ENCODE measurements at regions not wholly inside any gene's neighbourhood (a gene's known extent, or its start where the extent isn't known, plus 50 kb on each side); places are given as distances from the start of the nearest gene placed in this dataset.

- TF ChIP-seq, protein P1, sequence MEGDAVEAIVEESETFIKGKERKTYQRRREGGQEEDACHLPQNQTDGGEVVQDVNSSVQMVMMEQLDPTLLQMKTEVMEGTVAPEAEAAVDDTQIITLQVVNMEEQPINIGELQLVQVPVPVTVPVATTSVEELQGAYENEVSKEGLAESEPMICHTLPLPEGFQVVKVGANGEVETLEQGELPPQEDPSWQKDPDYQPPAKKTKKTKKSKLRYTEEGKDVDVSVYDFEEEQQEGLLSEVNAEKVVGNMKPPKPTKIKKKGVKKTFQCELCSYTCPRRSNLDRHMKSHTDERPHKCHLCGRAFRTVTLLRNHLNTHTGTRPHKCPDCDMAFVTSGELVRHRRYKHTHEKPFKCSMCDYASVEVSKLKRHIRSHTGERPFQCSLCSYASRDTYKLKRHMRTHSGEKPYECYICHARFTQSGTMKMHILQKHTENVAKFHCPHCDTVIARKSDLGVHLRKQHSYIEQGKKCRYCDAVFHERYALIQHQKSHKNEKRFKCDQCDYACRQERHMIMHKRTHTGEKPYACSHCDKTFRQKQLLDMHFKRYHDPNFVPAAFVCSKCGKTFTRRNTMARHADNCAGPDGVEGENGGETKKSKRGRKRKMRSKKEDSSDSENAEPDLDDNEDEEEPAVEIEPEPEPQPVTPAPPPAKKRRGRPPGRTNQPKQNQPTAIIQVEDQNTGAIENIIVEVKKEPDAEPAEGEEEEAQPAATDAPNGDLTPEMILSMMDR (IDR thresholded peaks at IDR 0.05; ENCODE audit: low read depth, low read length, poor library complexity, severe bottlenecking) = no peak
- TF ChIP-seq EZH2phosphoT487 (IDR thresholded peaks at IDR 0.05; ENCODE audit: borderline replicate concordance, low read length) = no peak
Observed at GRCh38 chr15:95377258-95377852, 953.1 kb upstream of the NR2F2 start.

Measured in DOHH2 (cell line).